MM.1S (cell line): ENCODE measurements at regions not wholly inside any gene's neighbourhood (a gene's known extent, or its start where the extent isn't known, plus 50 kb on each side); places are given as distances from the start of the nearest gene placed in this dataset.

Source experiments
- DNase-seq: peaks from one replicate; pipeline ENCODE4 v3.0.0-alpha.2; 2015
- H2AFZ ChIP-seq: fragments of 300-600 bp; sonication (generic); 2 replicates; pipeline ENCODE4 v1.6.0; 2016; ENCODE audit warnings: antibody characterized with exemption, low read length
- H3F3A ChIP-seq: fragments of 300-600 bp; sonication (generic); 2 replicates; pipeline ENCODE4 v1.6.1; 2016; ENCODE audit warnings: mild to moderate bottlenecking, antibody characterized with exemption, low read length, moderate library complexity, mixed read lengths; ENCODE audit not compliant: insufficient read depth
- H3K27ac ChIP-seq: fragments of 300-600 bp; sonication (generic); 2 replicates; pipeline ENCODE4 v1.5.1; 2016; ENCODE audit warnings: mild to moderate bottlenecking, low read length
- H3K27me3 ChIP-seq: fragments of 300-600 bp; sonication (generic); replicated peaks from 2 replicates; pipeline ENCODE4 v1.6.0; 2016; ENCODE audit warnings: low read length; ENCODE audit not compliant: insufficient read depth
- H3K36me3 ChIP-seq: fragments of 300-600 bp; sonication (generic); replicated peaks from 2 replicates; pipeline ENCODE4 v1.6.1; 2016; ENCODE audit warnings: mild to moderate bottlenecking, low read length, mixed read lengths; ENCODE audit not compliant: insufficient read depth
- H3K4me1 ChIP-seq: fragments of 300-600 bp; sonication (generic); 2 replicates; pipeline ENCODE4 v1.6.1; 2016; ENCODE audit warnings: low read length, mixed read lengths
- H3K4me2 ChIP-seq: fragments of 300-600 bp; sonication (generic); 2 replicates; pipeline ENCODE4 v1.6.0; 2016; ENCODE audit warnings: low read depth, low read length
- H3K4me3 ChIP-seq: fragments of 300-600 bp; sonication (generic); 2 replicates; pipeline ENCODE4 v1.5.1; 2016; ENCODE audit warnings: low read length, mixed read lengths
- H3K79me2 ChIP-seq: fragments of 300-600 bp; sonication (generic); 2 replicates; pipeline ENCODE4 v1.6.1; 2016; ENCODE audit warnings: mixed run types, low read length, mixed read lengths
- H3K9ac ChIP-seq: fragments of 300-600 bp; sonication (generic); 2 replicates; pipeline ENCODE4 v1.6.1; 2016; ENCODE audit warnings: low read length, mixed read lengths
- H3K9me2 ChIP-seq: fragments of 300-600 bp; sonication (generic); replicated peaks from 2 replicates; pipeline ENCODE4 v1.6.1; 2016; ENCODE audit warnings: mild to moderate bottlenecking, low read length, mixed read lengths; ENCODE audit not compliant: insufficient read depth
- H3K9me3 ChIP-seq: fragments of 300-600 bp; sonication (generic); replicated peaks from 2 replicates; pipeline ENCODE4 v1.6.1; 2016; ENCODE audit warnings: mild to moderate bottlenecking, low read length, mixed read lengths; ENCODE audit not compliant: insufficient read depth
- H4K20me1 ChIP-seq: fragments of 300-600 bp; sonication (generic); 2 replicates; pipeline ENCODE4 v1.6.1; 2016; ENCODE audit warnings: mild to moderate bottlenecking, low read length, moderate library complexity, mixed read lengths; ENCODE audit not compliant: insufficient read depth
- EZH2 ChIP-seq: fragments of 300-600 bp; sonication (generic); optimal IDR thresholded peaks from 2 replicates; pipeline ENCODE3; 2017; ENCODE audit warnings: low read depth, mild to moderate bottlenecking, antibody characterized with exemption, low read length, mixed read lengths
- EZH2phosphoT487 ChIP-seq: fragments of 300-600 bp; sonication (generic); IDR thresholded peaks from 2 replicates; pipeline ENCODE4 v1.6.1; 2018; ENCODE audit warnings: antibody characterized with exemption, low read length
- TF ChIP-seq, protein P1 (sequence below): fragments of 300-600 bp; sonication (generic); IDR thresholded peaks from 2 replicates; pipeline ENCODE4 v1.5.1; 2016; ENCODE audit warnings: antibody characterized with exemption, low read length, mixed read lengths

DNA sequence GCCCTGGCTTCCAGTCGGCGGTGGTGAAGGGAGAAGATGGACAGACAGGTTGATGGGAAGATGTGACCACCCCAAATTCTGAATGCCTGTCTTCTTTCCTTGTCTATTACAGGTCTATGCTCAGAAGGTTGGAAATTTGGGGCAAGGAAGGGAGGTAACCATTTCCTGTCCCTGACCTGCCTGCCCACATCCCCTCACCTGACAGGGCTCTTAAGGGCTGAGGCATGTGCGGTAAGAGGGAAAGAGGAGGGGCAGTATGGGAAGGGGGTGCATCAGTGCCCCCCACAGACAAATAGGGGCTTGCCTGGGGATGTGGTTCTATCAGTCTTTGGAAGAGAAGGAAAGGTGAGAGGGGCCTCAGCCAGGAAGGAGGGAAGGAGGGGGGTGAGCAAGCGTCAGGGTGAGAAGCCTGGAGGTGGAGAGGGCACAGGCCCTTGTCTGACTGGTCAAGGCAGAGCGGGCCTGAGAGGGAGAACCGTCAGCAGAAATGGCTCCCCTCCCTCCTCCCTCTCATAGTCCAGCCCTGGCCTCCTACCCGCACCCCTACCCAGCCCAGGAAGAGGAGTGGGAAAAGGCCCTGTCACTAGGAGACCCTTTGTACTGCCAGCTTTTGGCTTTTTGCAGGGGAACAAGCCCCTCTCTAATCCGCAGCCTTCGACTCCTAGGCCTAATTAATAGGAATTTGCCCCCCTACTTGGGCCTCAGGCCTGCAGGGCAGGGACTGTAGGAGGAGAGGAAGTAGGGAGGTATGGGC, 104.4 kb upstream of the FOXP4 start:
- H3F3A ChIP-seq: no peaks in the 10 kb centered on the region
- no peaks in the 10 kb centered on the region for H3K9me2 ChIP-seq
- H3K4me1 ChIP-seq: no peaks in the 10 kb centered on the region
- no peaks in the 10 kb centered on the region for H3K9me3 ChIP-seq
- H3K36me3 ChIP-seq: no peaks in the 10 kb centered on the region
- no peak overlapping the region for H3K4me3 ChIP-seq
- H2AFZ ChIP-seq: no peak overlapping the region
- H3K4me2 ChIP-seq: no peak overlapping the region
- no peak overlapping the region for H3K27ac ChIP-seq
- H3K79me2 ChIP-seq: no peaks in the 10 kb centered on the region
- no peak overlapping the region for H3K9ac ChIP-seq
- TF ChIP-seq, protein P1, sequence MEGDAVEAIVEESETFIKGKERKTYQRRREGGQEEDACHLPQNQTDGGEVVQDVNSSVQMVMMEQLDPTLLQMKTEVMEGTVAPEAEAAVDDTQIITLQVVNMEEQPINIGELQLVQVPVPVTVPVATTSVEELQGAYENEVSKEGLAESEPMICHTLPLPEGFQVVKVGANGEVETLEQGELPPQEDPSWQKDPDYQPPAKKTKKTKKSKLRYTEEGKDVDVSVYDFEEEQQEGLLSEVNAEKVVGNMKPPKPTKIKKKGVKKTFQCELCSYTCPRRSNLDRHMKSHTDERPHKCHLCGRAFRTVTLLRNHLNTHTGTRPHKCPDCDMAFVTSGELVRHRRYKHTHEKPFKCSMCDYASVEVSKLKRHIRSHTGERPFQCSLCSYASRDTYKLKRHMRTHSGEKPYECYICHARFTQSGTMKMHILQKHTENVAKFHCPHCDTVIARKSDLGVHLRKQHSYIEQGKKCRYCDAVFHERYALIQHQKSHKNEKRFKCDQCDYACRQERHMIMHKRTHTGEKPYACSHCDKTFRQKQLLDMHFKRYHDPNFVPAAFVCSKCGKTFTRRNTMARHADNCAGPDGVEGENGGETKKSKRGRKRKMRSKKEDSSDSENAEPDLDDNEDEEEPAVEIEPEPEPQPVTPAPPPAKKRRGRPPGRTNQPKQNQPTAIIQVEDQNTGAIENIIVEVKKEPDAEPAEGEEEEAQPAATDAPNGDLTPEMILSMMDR: no peak
- TF ChIP-seq EZH2 (no peak), EZH2phosphoT487 (no peak)
- no peaks in the 10 kb centered on the region for H4K20me1 ChIP-seq
- H3K27me3 ChIP-seq: peaks cover 61% of the 10 kb centered on the region
- no peak for DNase-seq

DNA sequence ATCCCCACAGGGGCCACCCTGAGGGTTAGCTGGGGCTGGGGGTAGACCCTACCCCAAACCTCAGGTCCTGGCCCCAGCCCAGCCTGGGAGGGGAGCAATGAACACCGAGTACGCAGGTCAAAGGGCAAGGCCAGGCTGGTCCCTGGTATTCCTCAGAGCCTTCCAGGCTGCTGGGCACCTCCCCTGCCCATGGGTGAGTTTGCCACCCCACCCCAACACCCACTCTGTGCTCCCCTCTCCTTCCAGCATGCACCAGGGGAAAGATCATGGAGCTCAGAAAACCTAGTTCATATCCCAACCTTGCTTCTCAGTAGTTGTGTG, 103.9 kb upstream of the FOXP4 start:
- Histone ChIP-seq H3K4me1 (no peaks in the 10 kb centered on the region), H3K27me3 (peaks cover 66% of the 10 kb centered on the region), H3F3A (no peaks in the 10 kb centered on the region), H3K4me3 (no peak overlapping the region), H3K4me2 (no peak overlapping the region), H3K9me2 (no peaks in the 10 kb centered on the region), H3K27ac (no peak overlapping the region), H3K9ac (no peak overlapping the region), H4K20me1 (no peaks in the 10 kb centered on the region), H3K9me3 (no peaks in the 10 kb centered on the region), H2AFZ (no peak overlapping the region), H3K79me2 (no peaks in the 10 kb centered on the region), H3K36me3 (no peaks in the 10 kb centered on the region)
- TF ChIP-seq, protein P1: no peak
- no peak for TF ChIP-seq EZH2
- no peak for DNase-seq

DNA sequence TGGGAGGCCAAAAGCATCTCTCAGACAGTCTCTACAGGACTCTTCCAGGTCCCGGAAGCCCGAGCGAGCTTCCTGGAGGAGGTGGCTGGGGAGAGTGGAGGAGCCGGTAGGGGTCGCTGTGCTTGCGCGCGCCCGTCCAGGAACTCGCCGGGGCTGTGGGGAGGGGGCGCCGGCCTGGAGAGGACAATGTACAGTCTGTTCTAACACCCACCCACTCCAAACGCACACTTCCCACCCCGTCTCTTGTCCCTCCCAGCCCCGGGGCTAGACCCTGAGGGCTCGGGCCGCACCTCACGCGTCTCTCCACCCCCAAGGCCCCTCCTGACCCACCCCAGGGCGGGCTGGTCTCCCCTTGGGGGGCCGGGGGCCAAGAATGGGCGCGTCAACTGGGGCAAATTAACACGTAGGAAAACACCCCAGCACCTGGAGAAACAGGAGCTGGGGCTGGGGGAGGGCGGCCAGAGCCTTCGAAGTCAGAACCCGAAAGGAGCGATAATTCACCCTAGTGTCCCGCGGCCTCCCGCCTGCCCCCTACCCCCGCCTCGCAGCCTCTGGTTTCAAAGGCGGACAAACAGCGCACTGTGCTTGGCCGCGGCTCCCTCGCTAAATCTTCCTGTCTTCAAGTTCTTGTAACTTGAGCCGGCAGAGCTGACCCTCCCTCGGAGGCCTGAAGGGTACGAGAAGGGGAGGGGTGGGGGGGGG, 103.2 kb upstream of the FOXP4 start:
- H3K4me1 ChIP-seq: no peaks in the 10 kb centered on the region

More for the DNA sequence above, 103.2 kb upstream of the FOXP4 start:
- Histone ChIP-seq H3K9me3 (no peaks in the 10 kb centered on the region), H3K27me3 (peaks cover 60% of the 10 kb centered on the region), H3F3A (no peaks in the 10 kb centered on the region), H4K20me1 (no peaks in the 10 kb centered on the region), H2AFZ (no peak overlapping the region), H3K9me2 (no peaks in the 10 kb centered on the region), H3K79me2 (no peaks in the 10 kb centered on the region), H3K9ac (no peak overlapping the region), H3K27ac (no peak overlapping the region), H3K4me3 (no peak overlapping the region), H3K36me3 (no peaks in the 10 kb centered on the region), H3K4me2 (no peak overlapping the region)
- DNase-seq: no peak
- TF ChIP-seq EZH2: no peak
- TF ChIP-seq, protein P1: peak; percentile 34; the same call in 1 of the 2 replicates
